Embryonic facial prominence (tissue), 1 donor: ENCODE measurements at regions not wholly inside any gene's neighbourhood (a gene's known extent, or its start where the extent isn't known, plus 50 kb on each side); places are given as distances from the start of the nearest gene placed in this dataset.

Source experiments
- DNase-seq: peaks from one replicate; pipeline ENCODE4 v3.0.0-alpha.2; 2016; ENCODE audit errors: extremely low spot score

GRCh38 chr6:91142154-91142553 is 555.3 kb upstream of the MAP3K7 start:
- no peak for DNase-seq

DNA sequence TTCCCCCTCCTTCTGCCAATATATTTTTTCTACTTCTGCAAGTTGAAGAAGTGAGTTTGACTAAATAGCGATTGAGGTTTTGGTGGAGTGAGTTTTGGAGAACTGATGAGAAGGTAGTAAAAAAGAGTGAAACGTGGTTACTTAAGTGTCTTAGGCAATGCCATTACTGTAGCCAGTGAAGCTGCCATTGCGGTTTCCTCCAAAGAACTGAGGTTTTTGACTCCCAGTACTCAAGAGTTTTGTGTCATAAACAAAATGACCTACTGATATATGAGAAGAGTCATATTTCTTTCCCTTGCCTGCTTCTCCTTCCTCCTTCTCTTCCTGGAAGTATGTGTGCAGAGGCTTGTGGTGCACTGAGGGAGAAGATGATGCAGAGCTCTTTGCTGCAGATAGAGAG is 554.5 kb upstream of the MAP3K7 start:
- DNase-seq: no peak

DNA sequence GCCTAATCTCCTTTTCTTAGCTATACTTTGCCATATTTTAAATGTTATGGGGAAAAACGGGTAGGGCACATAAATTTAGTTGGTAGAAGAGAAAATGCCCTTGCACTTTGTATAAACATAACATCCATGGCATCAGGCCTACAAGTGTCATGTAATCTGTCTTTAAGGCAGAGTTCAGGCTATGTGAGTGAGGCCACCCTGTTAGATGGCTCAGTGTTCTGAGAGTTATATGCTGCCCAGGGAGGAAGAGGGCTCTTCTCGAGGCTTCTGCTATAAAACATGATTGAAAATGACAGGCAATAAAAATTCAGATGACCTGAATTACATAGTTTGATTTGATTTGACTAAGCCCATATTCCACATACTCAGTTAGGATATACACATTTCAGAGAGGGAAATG is 553.6 kb upstream of the MAP3K7 start:
- no peak for DNase-seq

- DNase-seq: no peak
Measured at GRCh38 chr6:91137286-91137685, 550.4 kb upstream of the MAP3K7 start.

DNA sequence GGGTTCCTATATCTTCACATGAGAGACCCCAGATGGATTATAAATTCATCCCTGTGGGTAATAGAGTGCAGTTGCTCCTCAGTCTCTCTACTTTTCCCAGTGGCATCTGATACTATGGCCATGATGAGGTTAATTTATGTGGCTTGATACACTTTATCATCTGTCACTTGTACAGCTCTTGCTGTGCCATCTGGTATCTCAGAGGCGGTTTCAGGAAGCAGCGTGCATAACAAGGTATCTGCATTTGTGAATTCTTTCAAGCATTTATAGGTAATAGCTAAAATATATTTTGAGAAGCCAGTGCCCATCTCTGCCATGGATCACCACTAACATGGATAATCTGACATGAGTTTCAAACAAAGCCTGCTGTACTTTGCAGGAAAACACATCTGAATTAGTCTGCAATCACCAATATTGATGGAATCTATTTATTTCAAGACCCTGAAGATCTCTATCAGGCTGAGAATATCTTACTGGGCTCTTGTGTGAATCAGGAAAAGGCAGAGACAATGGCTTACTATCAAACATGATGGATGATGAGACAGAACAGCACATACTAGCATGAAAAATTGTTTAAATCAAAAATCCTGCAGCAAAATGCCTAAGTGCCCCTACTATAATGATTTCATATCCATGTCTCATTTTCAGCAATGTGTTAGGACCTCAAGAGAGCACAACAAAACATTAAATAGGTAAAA is 548.7 kb upstream of the MAP3K7 start:
- no peak for DNase-seq

DNA sequence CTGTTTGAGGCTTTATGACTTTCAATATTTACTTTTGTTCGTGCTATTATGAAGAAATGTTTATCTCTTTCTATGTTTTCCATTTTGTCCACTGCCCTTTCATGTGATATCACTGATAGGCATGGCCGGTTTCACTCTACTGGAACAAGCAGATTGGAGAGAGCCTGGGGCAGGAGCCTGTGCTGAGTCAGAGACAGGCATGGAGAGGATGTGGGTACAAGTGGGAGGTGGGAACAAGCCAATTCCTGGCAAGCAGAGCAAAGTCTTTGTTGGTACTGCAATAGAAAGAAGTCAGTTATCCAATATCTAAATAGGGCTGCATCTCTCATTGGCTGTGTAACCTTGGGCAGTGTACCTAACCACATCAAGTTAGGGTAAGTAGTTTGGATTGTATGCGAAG is 545.6 kb upstream of the MAP3K7 start:
- no peak for DNase-seq

DNA sequence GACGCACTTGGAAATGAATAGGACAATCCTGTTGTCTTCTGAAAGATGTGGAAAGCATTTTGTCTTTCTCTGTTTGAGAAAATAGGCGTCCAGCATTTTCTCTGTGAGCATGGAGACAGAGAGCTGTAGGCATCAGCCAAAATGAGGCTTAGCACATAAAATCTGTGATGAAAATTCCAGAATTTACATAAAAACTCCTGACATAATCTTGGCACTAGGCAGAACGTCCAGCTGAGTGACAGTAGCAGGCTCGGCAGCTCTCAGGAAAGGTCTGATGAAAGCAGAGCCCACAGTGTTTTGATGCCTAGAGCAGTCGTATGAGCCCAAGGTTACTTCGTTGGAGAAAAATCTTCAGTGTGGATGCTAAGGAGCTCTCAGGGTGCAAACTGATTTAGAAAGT is 543.3 kb upstream of the MAP3K7 start:
- DNase-seq: no peak

- DNase-seq: no peak
Measured at GRCh38 chr6:91127752-91128151, 540.9 kb upstream of the MAP3K7 start.

GRCh38 chr6:91126876-91127275 is 540.0 kb upstream of the MAP3K7 start:
- no peak for DNase-seq

DNA sequence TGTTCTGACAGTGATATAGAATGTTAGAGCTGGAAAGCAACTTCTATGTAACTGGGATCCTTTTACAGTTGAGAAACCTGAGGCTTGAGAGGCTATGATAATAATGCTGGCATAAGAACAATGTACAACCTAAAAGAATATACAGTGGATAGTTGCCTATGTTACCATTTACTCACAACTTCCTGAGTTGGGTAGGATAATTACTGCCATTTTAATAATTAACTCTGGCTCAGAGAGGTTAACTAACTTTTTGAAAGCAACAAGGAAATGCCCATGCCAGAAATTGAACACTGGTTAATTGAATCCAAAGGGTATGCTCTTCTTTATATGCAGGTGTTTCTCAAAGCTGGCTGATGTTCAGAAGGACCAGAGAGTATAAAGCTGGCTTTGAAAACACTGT is 530.7 kb upstream of the MAP3K7 start:
- DNase-seq: no peak

DNA sequence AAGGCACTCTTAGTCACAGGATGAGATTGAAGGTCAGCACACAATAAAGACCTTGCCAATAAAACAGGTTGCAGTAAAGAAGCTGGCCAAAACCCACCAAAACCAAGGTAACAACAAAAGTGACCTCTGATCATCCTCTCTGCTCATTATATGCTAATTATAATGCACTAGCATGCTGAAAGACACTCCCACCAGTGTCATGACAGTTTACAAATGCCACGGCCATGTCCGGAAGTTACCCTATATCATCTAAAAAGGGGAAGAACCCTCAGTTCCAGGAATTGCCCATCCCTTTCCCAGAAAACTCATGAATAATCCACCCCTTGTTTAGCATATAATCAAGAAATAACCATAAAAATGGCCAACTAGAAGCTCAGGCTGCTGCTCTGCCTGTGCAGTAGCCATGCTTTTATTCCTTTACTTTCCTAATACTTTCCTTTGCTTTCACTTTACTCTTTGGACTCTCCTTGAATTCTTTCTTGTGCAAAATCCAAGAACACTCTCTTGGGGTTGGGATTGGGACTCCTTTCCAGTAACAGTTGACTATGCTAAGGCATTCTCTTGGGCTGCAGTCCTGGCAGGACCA is 527.3 kb upstream of the MAP3K7 start:
- no peak for DNase-seq

GRCh38 chr6:91106083-91106482 is 519.2 kb upstream of the MAP3K7 start:
- DNase-seq: no peak

GRCh38 chr6:91105532-91105931 is 518.7 kb upstream of the MAP3K7 start:
- no peak for DNase-seq

DNA sequence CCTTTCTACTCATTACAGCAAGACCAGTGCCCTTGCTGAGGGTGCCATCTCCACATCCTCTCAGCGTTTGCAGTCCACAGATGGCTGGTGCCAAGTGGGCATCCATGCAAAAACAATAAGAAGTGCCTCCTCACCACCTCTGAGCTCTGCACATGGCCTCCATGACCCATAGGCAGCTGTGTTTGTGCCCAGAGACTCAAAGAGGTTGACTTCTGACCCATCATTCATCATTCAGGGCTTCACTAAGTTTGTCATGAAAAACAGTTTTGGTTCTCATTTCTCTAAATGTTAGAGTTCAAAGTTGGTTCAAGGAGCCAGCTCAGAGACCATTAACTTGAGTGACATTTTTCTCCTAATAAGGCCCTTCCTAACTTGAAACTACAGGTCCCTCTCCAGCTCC is 512.6 kb upstream of the MAP3K7 start:
- no peak for DNase-seq

DNA sequence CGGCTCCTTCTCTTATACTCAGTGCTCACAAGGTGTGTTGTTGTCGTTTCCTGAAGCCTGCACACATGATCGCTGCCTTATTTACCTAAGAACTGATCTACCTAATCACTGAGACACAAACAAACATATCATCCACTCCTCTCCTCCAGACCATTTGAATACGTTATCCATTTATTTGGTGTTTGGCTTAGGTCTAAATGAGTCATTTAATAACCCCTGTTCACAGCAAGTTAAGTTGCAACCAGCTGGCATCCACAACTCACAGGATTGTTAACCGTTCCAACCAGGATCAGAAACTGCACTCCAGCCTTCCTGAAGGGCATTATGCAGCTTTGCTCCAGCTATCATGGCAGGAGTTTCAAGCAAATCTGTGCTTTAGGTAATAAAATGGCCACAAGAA is 511.1 kb upstream of the MAP3K7 start:
- no peak for DNase-seq

DNA sequence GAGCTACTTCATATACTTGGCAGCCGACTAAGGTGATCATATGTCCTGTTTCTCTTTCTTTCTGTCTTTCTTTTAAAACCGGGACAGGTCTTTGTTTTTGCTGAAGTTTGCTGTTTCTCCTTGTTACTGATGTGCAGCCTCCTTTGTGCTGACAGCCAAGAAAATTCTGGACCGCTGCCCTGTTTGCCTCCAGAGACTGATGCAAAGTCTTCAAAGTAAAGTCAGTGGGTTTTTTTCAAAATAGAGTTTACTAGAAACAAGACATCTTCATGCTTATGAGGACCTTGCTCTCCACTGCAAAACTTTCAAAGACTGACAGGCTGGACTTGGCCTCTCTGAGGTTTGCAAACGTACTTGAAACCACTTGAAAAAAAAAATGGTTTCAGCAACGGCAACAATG is 510.5 kb upstream of the MAP3K7 start:
- no peak for DNase-seq

GRCh38 chr6:91094806-91095475 is 508.1 kb upstream of the MAP3K7 start:
- DNase-seq: no peak

GRCh38 chr6:91094341-91094740 is 507.5 kb upstream of the MAP3K7 start:
- DNase-seq: no peak

- no peak for DNase-seq
Measured at GRCh38 chr6:91088976-91089375, 502.1 kb upstream of the MAP3K7 start.

DNA sequence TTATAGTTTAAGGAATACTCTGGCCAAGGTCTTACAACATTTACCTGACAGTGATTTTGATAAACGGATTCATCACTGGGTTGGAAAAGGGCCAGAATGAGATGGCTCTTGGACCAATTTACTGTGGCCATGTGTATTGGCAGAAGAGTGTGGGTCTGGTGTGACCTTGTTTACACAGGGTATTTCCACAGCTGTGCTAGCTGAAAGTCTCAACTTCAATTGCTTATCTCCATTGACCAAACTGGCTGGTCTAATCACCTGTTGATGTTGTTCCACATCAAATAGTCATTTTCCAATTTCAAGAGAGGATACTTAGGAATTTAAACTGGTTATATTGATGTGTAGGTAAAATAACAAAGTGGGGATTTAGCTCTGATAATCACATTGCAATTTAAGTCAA is 501.6 kb upstream of the MAP3K7 start:
- DNase-seq: no peak

DNA sequence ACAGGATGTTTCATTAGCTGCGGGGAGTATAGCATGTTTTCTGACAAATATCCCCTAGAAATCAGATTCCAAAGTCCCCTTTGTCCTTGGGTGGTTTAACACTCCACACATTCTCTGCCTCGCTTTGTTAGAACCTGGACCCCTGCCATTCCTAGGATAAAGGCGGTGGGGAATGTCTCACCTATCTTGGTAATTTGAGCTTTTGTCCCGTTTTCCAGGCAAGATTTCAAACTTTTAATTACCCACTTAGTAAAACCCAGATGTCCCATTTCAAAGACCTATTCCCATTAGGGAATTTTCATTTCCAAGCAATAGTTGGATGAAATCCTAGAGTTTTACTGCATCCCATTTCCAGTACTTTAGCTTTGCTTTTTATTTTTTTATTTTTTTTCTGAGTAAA is 501.0 kb upstream of the MAP3K7 start:
- DNase-seq: no peak

DNA sequence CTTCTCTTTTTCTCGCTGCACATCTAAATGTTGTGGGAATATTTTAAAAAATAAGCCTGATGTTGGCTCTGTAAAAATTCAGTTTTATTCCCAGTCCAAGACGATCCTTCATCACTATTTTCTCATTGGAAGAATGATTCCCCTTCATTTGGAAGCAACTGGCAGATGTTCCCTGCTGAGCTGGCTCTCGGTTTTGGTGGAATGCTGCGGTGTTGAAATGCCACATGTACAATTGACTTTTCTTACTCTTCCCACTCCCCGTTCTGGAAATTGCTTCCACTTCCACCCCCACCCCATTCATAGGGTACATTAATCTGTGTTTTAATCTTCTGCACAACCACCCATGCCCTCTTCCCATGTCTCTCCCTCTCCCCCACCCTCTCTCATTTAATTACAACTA is 496.3 kb upstream of the MAP3K7 start:
- no peak for DNase-seq

- DNase-seq: no peak
Measured at GRCh38 chr6:91082311-91082832, 495.5 kb upstream of the MAP3K7 start.
